ENCODE measurements at regions not wholly inside any gene's neighbourhood (a gene's known extent, or its start where the extent isn't known, plus 50 kb on each side); places are given as distances from the start of the nearest gene placed in this dataset.
"Not testable (repeated sequence)": the region's sequence is repeated elsewhere in the genome, so short reads cannot be mapped to it uniquely, and the experiment has no call there.

DNA sequence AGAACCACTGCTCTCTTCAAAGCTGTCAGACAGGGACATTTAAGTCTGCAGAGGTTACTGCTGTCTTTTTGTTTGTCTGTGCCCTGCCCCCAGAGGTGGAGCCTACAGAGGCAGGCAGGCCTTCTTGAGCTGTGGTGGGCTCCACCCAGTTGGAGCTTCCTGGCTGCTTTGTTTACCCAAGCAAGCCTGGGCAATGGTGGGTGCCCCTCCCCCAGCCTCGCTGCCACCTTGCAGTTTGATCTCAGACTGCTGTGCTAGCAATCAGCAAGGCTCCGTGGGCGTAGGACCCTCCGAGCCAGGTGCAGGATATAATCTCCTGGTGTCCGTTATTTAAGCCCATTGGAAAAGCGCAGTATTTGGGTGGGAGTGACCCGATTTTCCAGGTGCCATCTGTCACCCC is 179.5 kb upstream of the PROX1 start:
- TF ChIP-seq, protein P1, sequence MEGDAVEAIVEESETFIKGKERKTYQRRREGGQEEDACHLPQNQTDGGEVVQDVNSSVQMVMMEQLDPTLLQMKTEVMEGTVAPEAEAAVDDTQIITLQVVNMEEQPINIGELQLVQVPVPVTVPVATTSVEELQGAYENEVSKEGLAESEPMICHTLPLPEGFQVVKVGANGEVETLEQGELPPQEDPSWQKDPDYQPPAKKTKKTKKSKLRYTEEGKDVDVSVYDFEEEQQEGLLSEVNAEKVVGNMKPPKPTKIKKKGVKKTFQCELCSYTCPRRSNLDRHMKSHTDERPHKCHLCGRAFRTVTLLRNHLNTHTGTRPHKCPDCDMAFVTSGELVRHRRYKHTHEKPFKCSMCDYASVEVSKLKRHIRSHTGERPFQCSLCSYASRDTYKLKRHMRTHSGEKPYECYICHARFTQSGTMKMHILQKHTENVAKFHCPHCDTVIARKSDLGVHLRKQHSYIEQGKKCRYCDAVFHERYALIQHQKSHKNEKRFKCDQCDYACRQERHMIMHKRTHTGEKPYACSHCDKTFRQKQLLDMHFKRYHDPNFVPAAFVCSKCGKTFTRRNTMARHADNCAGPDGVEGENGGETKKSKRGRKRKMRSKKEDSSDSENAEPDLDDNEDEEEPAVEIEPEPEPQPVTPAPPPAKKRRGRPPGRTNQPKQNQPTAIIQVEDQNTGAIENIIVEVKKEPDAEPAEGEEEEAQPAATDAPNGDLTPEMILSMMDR (IDR thresholded peaks at IDR 0.05): not testable (repeated sequence)
- not testable (repeated sequence) for TF ChIP-seq EZH2 (IDR thresholded peaks at IDR 0.05; ENCODE audit: borderline replicate concordance, insufficient read depth, low read depth, low read length, poor library complexity, severe bottlenecking)

Measured in B cell (primary cell).